Activated naive CD8-positive, alpha-beta T cell treated with anti-CD3 and anti-CD28 coated beads, Interleukin-2, amount 10 ng/mL, durations not matched to agents 7 days and 5 days (primary cell): ENCODE measurements at regions not wholly inside any gene's neighbourhood (a gene's known extent, or its start where the extent isn't known, plus 50 kb on each side); places are given as distances from the start of the nearest gene placed in this dataset.
A peak's percentile ranks its signal among the peaks of the same experiment; 100 is the strongest.
"Not testable (repeated sequence)": the region's sequence is repeated elsewhere in the genome, so short reads cannot be mapped to it uniquely, and the experiment has no call there.

Experiments
- ATAC-seq: fragments of 150-1000 bp; cut with Tn5 transposase; one replicate; pipeline ENCODE4 v1.10.0; 2021; ENCODE audit warnings: low read depth, moderate library complexity
- POLR2A ChIA-PET: fragments of 350-600 bp; sonication (Branson Sonifier 250); formaldehyde crosslinking; loops from one replicate; lab custom pipeline; 2021; ENCODE audit warnings: antibody characterized with exemption; lab: Charles Lee
- DNase-seq: peaks from one replicate; pipeline ENCODE4 v3.0.0; 2021
- H3K27ac Mint-ChIP-seq: one replicate; pipeline ENCODE4 v1.8.0; 2022; ENCODE audit warnings: mild to moderate bottlenecking, mixed read lengths
- H3K27me3 Mint-ChIP-seq: one replicate; pipeline ENCODE4 v1.8.0; 2022; ENCODE audit warnings: mild to moderate bottlenecking, moderate library complexity, mixed read lengths
- H3K36me3 Mint-ChIP-seq: one replicate; pipeline ENCODE4 v1.8.0; 2021; ENCODE audit warnings: mild to moderate bottlenecking, mixed read lengths
- H3K4me1 Mint-ChIP-seq: one replicate; pipeline ENCODE4 v1.8.0; 2021; ENCODE audit warnings: mixed read lengths
- H3K4me3 Mint-ChIP-seq: one replicate; pipeline ENCODE4 v1.8.0; 2022; ENCODE audit warnings: mild to moderate bottlenecking, moderate library complexity, mixed read lengths
- H3K9me3 Mint-ChIP-seq: one replicate; pipeline ENCODE4 v1.8.0; 2021; ENCODE audit warnings: mixed read lengths

DNA sequence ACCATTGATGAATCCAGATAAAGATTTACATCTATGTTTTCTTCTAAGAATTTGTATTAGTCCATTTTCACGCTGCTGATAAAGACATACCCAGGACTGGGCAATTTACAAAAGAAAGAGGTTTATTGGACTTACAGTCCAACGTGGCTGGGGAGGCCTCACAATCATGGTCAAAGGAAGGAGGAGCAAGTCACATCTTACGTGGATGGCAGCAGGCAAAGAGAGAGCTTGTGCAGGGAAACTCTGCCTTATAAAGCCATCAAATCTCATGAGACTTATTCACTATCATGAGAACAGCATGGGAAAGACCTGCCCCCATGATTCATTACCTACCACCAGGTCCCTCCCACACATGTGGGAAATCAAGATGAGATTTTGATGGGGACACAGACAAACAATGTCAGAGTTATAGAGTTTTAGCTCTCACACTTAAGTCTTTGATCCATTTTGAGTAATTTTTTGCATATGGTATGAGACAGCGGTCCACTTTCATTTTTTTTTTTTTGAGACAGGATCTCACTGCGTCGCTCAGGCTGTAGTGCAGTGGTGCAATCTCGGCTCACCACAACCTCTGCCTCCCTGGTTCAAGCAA is 53.5 kb upstream of the JADE2 start:
- not testable (repeated sequence) for H3K27me3 Mint-ChIP-seq, H3K4me1 Mint-ChIP-seq, H3K4me3 Mint-ChIP-seq, ATAC-seq, H3K27ac Mint-ChIP-seq, H3K36me3 Mint-ChIP-seq, DNase-seq
- peaks cover 12% of the 10 kb centered on the region for H3K9me3 Mint-ChIP-seq
- POLR2A ChIA-PET: interaction anchor here (0.6 kb wide), 1 partner anchor 125 kb away, joined by 4 read pairs; no protein-coding TSS in a partner anchor

- Mint-ChIP-seq H3K4me3 (no peak overlapping the region), H3K9me3 (peaks cover 8% of the 10 kb centered on the region), H3K27me3 (peaks cover 1% of the 10 kb centered on the region), H3K4me1 (peaks cover 8% of the 10 kb centered on the region), H3K27ac (no peak overlapping the region), H3K36me3 (peaks cover 2% of the 10 kb centered on the region)
- ATAC-seq: no peak
- POLR2A ChIA-PET: no interaction called here
- DNase-seq: no peak
Measured at GRCh38 chr5:134468921-134469400, 56.5 kb upstream of the JADE2 start.

- Mint-ChIP-seq H3K27ac (no peak overlapping the region), H3K9me3 (peaks cover 2% of the 10 kb centered on the region), H3K4me1 (peaks cover 10% of the 10 kb centered on the region), H3K4me3 (no peak overlapping the region), H3K36me3 (peaks cover 2% of the 10 kb centered on the region), H3K27me3 (peaks cover 1% of the 10 kb centered on the region)
- DNase-seq (no peak), ATAC-seq (no peak)
- POLR2A ChIA-PET: interaction anchor here (1.6 to 4.3 kb wide), 3 partner anchors 30 to 58 kb away, joined by 4 to 51 read pairs (median 11); partner anchors contain the start of gene JADE2
Measured at GRCh38 chr5:134467231-134467630, 55.5 kb upstream of the CDKN2AIPNL start.

DNA sequence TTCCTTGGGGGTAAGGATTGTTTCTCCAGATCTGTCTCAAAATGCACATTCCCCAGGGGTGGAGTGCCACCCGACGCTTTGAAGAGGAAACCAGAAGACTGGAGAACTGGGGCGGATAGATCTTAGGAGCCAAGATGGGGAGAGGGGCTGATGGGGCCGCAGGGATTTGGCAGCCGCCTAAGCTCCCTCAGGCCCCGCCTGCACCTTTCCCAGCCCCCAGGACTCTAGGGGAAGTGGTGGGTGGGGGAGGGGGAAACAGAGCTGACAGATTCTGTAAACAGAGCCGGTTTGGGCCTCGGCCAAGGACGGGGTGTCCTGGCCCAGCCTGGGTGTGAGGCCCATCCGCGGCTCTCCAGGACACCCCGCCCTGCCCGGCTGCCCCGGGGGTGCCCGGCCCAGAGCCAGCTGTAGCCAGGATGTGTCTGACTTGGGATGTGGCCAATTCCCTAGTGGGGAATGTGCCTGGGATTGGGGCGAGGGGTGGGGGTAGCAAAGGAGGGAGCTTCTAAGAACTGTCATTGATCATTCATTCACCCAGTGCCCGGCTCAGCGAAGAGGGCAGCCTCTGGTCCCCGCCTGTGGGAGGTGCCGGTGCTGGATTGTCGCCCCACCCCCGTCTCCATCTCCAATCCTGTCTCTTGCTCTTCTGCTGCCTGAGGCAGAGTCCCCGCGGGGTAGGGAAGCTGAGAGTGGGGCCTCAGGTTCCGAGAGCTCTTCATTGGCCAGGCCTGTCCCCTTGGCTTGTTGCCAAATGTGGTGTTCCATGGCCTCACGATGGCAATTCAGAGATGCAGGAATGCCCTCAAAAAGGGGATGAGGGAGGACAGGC is 54.8 kb upstream of the CDKN2AIPNL start:
- peaks cover 1% of the 10 kb centered on the region for H3K27me3 Mint-ChIP-seq
- peaks cover 10% of the 10 kb centered on the region for H3K4me1 Mint-ChIP-seq
- H3K36me3 Mint-ChIP-seq: no peaks in the 10 kb centered on the region
- peak; percentile 59 for ATAC-seq
- peak; percentile 55 for DNase-seq
- POLR2A ChIA-PET: interaction anchor here (0.5 to 4.3 kb wide), 9 partner anchors 30 to 292 kb away, joined by 3 to 51 read pairs (median 4); partner anchors contain the start of genes CDKN2AIPNL and JADE2
- peak overlapping the region; percentile 82 for H3K4me3 Mint-ChIP-seq
- peak overlapping the region; percentile 83 for H3K27ac Mint-ChIP-seq
- no peaks in the 10 kb centered on the region for H3K9me3 Mint-ChIP-seq

- peak overlapping the region; percentile 82 for H3K4me3 Mint-ChIP-seq
- DNase-seq (peak; percentile 80), ATAC-seq (peak; percentile 77)
- peaks cover 10% of the 10 kb centered on the region for H3K4me1 Mint-ChIP-seq
- peak overlapping the region; percentile 83 for H3K27ac Mint-ChIP-seq
- peaks cover 1% of the 10 kb centered on the region for H3K27me3 Mint-ChIP-seq
- no peaks in the 10 kb centered on the region for H3K9me3 Mint-ChIP-seq
- H3K36me3 Mint-ChIP-seq: no peaks in the 10 kb centered on the region
- POLR2A ChIA-PET: interaction anchor here (0.6 to 4.3 kb wide), 9 partner anchors 13 to 94 kb away, joined by 3 to 51 read pairs (median 4); partner anchors contain the start of genes CDKN2AIPNL and JADE2
Measured at GRCh38 chr5:134465816-134466240, 54.1 kb upstream of the CDKN2AIPNL start.

DNA sequence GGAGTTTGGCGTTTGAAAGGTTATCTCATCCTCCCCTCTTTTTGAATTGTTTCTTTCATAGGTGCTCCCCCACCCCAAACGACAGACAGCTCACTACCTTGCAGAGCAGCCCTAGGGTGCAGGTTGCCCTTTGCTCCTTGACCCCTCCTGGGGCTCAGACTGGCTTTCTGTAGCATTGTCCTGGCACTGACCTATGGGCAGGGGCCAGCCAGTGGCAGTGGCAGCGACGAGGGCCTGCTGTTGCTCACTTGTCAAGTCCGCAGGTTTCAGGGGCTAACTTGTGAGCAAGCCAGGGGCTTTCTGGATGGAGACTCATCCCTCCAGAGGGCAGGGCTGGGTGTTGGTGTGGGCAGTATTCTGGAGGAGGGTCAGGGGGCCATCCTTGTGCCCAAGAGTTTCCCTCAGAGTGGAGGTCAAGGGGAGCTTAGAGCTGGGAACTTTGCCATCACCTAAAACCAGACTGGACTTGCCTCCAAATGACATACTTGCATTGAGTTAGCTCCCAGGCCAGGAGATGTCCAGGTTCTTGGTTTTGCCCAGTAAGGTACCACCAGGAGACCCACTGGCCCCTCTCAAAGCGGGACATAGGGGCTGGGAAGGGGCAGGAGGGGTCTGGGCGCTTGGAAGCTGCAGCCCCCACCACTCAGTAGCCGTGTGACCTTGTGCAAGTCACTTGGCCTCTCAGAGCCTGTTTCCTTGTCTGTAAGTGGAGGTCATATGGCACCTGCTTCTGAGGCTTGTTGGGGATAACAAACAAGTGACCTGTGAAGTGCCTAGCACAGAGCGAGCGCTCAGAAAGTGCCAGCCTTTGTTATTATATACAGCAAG is 53.5 kb upstream of the CDKN2AIPNL start:
- H3K36me3 Mint-ChIP-seq: no peaks in the 10 kb centered on the region
- peaks cover 1% of the 10 kb centered on the region for H3K27me3 Mint-ChIP-seq
- DNase-seq: no peak
- peak overlapping the region; percentile 60 for H3K27ac Mint-ChIP-seq
- POLR2A ChIA-PET: interaction anchor here (0.5 to 4.3 kb wide), 8 partner anchors 12 to 283 kb away, joined by 3 to 51 read pairs (median 6); partner anchors contain the start of genes CDKN2AIPNL and JADE2
- H3K9me3 Mint-ChIP-seq: no peaks in the 10 kb centered on the region
- ATAC-seq: no peak
- peak overlapping the region; percentile 82 for H3K4me3 Mint-ChIP-seq
- H3K4me1 Mint-ChIP-seq: peaks cover 10% of the 10 kb centered on the region

- Mint-ChIP-seq H3K4me3 (no peak overlapping the region), H3K27me3 (peaks cover 1% of the 10 kb centered on the region), H3K9me3 (no peaks in the 10 kb centered on the region), H3K27ac (no peak overlapping the region), H3K36me3 (no peaks in the 10 kb centered on the region), H3K4me1 (peaks cover 10% of the 10 kb centered on the region)
- POLR2A ChIA-PET: interaction anchor here (0.5 to 4.3 kb wide), 3 partner anchors 40 to 282 kb away, joined by 3 to 51 read pairs (median 4); partner anchors contain the start of gene JADE2
- ATAC-seq: no peak
- no peak for DNase-seq
Measured at GRCh38 chr5:134463991-134464760, 52.5 kb upstream of the CDKN2AIPNL start.

GRCh38 chr5:134463176-134463720 is 51.6 kb upstream of the CDKN2AIPNL start:
- no peaks in the 10 kb centered on the region for H3K9me3 Mint-ChIP-seq
- H3K27ac Mint-ChIP-seq: no peak overlapping the region
- no peak overlapping the region for H3K4me3 Mint-ChIP-seq
- H3K36me3 Mint-ChIP-seq: no peaks in the 10 kb centered on the region
- H3K4me1 Mint-ChIP-seq: peaks cover 10% of the 10 kb centered on the region
- POLR2A ChIA-PET: no interaction called here
- ATAC-seq (no peak), DNase-seq (no peak)
- H3K27me3 Mint-ChIP-seq: peaks cover 1% of the 10 kb centered on the region

- peaks cover 1% of the 10 kb centered on the region for H3K27me3 Mint-ChIP-seq
- POLR2A ChIA-PET: no interaction called here
- DNase-seq: no peak
- ATAC-seq: no peak
- H3K27ac Mint-ChIP-seq: no peak overlapping the region
- peaks cover 10% of the 10 kb centered on the region for H3K4me1 Mint-ChIP-seq
- no peaks in the 10 kb centered on the region for H3K9me3 Mint-ChIP-seq
- no peak overlapping the region for H3K4me3 Mint-ChIP-seq
- H3K36me3 Mint-ChIP-seq: no peaks in the 10 kb centered on the region
Measured at GRCh38 chr5:134462761-134463160, 51.1 kb upstream of the CDKN2AIPNL start.

- Mint-ChIP-seq H3K27ac (no peak overlapping the region), H3K4me3 (no peak overlapping the region), H3K4me1 (peaks cover 10% of the 10 kb centered on the region), H3K36me3 (no peaks in the 10 kb centered on the region), H3K9me3 (no peaks in the 10 kb centered on the region), H3K27me3 (peaks cover 7% of the 10 kb centered on the region)
- POLR2A ChIA-PET: no interaction called here
- DNase-seq (no peak), ATAC-seq (no peak)
Measured at GRCh38 chr5:134462047-134462575, 50.4 kb upstream of the CDKN2AIPNL start.
